HCT116 (cell line): ENCODE measurements at regions not wholly inside any gene's neighbourhood (a gene's known extent, or its start where the extent isn't known, plus 50 kb on each side); places are given as distances from the start of the nearest gene placed in this dataset.

Experiments used
- ATAC-seq: fragments of 200-7000 bp; cut with Tn5 transposase; 2 replicates; pipeline ENCODE4 v1.9.1; 2020; ENCODE audit warnings: mild to moderate bottlenecking, moderate library complexity
- BruUV-seq: library from RNA; stranded (reverse); fragments of 400-500 nt; replicated peaks from 2 replicates; lab custom pipeline; 2021; lab: Mats Ljungman, UMichigan
- CTCF ChIA-PET: fragments of 300-600 bp; sonication (Branson Sonifier 250); formaldehyde crosslinking; loops from one replicate; lab custom pipeline; 2021; ENCODE audit warnings: antibody characterized with exemption; lab: Charles Lee
- POLR2A ChIA-PET: fragments of 300-600, 350-600 bp; sonication (Branson Sonifier 250); formaldehyde crosslinking; loops from one replicate; lab custom pipeline; 2021; ENCODE audit warnings: antibody characterized with exemption; lab: Charles Lee
- RAD21 ChIA-PET, 2 experiments: fragments of 300-600 bp; sonication (Branson Sonifier 250); formaldehyde crosslinking; loops; one replicate each; lab custom pipeline; 2023; ENCODE audit warnings: low total read pairs in 2 of 2; ENCODE audit not compliant: uncharacterized antibody in 2 of 2, unreplicated experiment in 2 of 2, low non-redundant PET in 1 of 2; lab: Charles Lee
- DNase-seq: peaks from one replicate; pipeline ENCODE4 v3.0.0-alpha.2; 2010; ENCODE audit warnings: low read depth, low spot score
- H2AFZ ChIP-seq: fragments of 200-600 bp; shearing (Covaris generic), sonication (generic); 2 replicates; pipeline ENCODE4 v1.6.1; 2017; ENCODE audit warnings: low read depth, mixed run types, mixed read lengths, antibody characterized with exemption, low read length; ENCODE audit not compliant: poor library complexity, severe bottlenecking
- H3K27ac ChIP-seq: 2 replicates; pipeline ENCODE4 v1.5.1; 2012; ENCODE audit warnings: low read depth, low read length
- H3K27me3 ChIP-seq: fragments of 200-600 bp; sonication (generic); 2 replicates; pipeline ENCODE4 v1.6.1; 2016; ENCODE audit warnings: mixed run types, low read length, mixed read lengths; ENCODE audit not compliant: insufficient read depth
- H3K36me3 ChIP-seq, 2 experiments: fragments of 200-500 bp in 1 of 2; fragments of 200-600 bp in 1 of 2; sonication (Bioruptor generic) in 1 of 2; sonication (generic) in 1 of 2; 2 replicates each; pipeline versions ENCODE4 v1.5.1 to v1.6.1; 2014 to 2016; ENCODE audit warnings: low read length in 2 of 2, inconsistent platforms in 1 of 2, mixed read lengths in 1 of 2, mixed run types in 1 of 2; ENCODE audit not compliant: insufficient read depth in 2 of 2, control insufficient read depth in 1 of 2
- H3K4me1 ChIP-seq, 2 experiments: fragments of 200-600 bp in 1 of 2; sonication (generic) in 1 of 2; 2 replicates each; pipeline versions ENCODE4 v1.5.1 to v1.6.1; 2012 to 2017; ENCODE audit warnings: low read length in 2 of 2, inconsistent platforms in 1 of 2, mild to moderate bottlenecking in 1 of 2, mixed read lengths in 1 of 2, mixed run types in 1 of 2, moderate library complexity in 1 of 2; ENCODE audit not compliant: insufficient read depth in 2 of 2, control insufficient read depth in 1 of 2
- H3K4me2 ChIP-seq: fragments of 200-600 bp; sonication (generic); 2 replicates; pipeline ENCODE4 v1.6.1; 2017; ENCODE audit warnings: mixed run types, low read length, mixed read lengths
- H3K4me3 ChIP-seq, 2 experiments: fragments of 200-600 bp in 1 of 2; sonication (generic) in 1 of 2; replicated peaks in 1 of 2; 2 replicates each; pipeline ENCODE4 v1.5.1; 2011 to 2016; ENCODE audit warnings: low read length in 2 of 2, control low read depth in 1 of 2, low read depth in 1 of 2, mild to moderate bottlenecking in 1 of 2, mixed read lengths in 1 of 2, mixed run types in 1 of 2
- H3K79me2 ChIP-seq: fragments of 200-600 bp; sonication (generic); 2 replicates; pipeline ENCODE4 v1.6.1; 2017; ENCODE audit warnings: mild to moderate bottlenecking, mixed run types, low read length, moderate library complexity, mixed read lengths; ENCODE audit not compliant: insufficient read depth
- H3K9ac ChIP-seq: fragments of 200-600 bp; sonication (generic); 2 replicates; pipeline ENCODE4 v1.6.1; 2016; ENCODE audit warnings: low read length, mixed read lengths
- H3K9me2 ChIP-seq: fragments of 200-600 bp; sonication (generic), shearing (Covaris generic); 2 replicates; pipeline ENCODE4 v1.6.1; 2017; ENCODE audit warnings: mixed run types, mild to moderate bottlenecking, moderate library complexity; ENCODE audit not compliant: insufficient read depth
- H3K9me3 ChIP-seq, 2 experiments: fragments of 200-500 bp in 1 of 2; fragments of 200-600 bp in 1 of 2; sonication (Bioruptor generic) in 1 of 2; sonication (generic) in 1 of 2; 2 replicates each; pipeline ENCODE4 v1.6.1; 2014 to 2017; ENCODE audit warnings: low read length in 2 of 2, mixed read lengths in 2 of 2, inconsistent platforms in 1 of 2, low read depth in 1 of 2, mild to moderate bottlenecking in 1 of 2, mixed run types in 1 of 2, moderate library complexity in 1 of 2; ENCODE audit not compliant: control insufficient read depth in 1 of 2, insufficient read depth in 1 of 2
- H4K20me1 ChIP-seq: fragments of 200-600 bp; sonication (generic), shearing (Covaris generic); 2 replicates; pipeline ENCODE4 v1.6.1; 2017; ENCODE audit warnings: mixed run types, mild to moderate bottlenecking, moderate library complexity; ENCODE audit not compliant: insufficient read depth
- ATF3 ChIP-seq: IDR thresholded peaks from 2 replicates; pipeline ENCODE4 v1.6.1; 2012
- CBX3 ChIP-seq: IDR thresholded peaks from 2 replicates; pipeline ENCODE4 v1.6.1; 2012; ENCODE audit warnings: low read depth
- CTCF ChIP-seq, 3 experiments: fragments of 200-600 bp in 1 of 3; sonication (generic) in 1 of 3; IDR thresholded peaks in 2 of 3; conservative IDR thresholded peaks in 1 of 3; 2 replicates each; pipeline ENCODE4 v1.5.1; 2012 to 2017; ENCODE audit warnings: low read depth in 2 of 3, low read length in 2 of 3, antibody characterized with exemption in 1 of 3, borderline replicate concordance in 1 of 3, control low read depth in 1 of 3, mild to moderate bottlenecking in 1 of 3, mixed read lengths in 1 of 3, mixed run types in 1 of 3, moderate library complexity in 1 of 3; ENCODE audit not compliant: insufficient read depth in 1 of 3
- EZH2 ChIP-seq: fragments of 200-600 bp; sonication (generic); IDR thresholded peaks from 2 replicates; pipeline ENCODE4 v1.6.1; 2017; ENCODE audit warnings: antibody characterized with exemption, mixed run types
- EZH2phosphoT487 ChIP-seq: fragments of 200-600 bp; IDR thresholded peaks from 2 replicates; pipeline ENCODE4 v1.6.1; 2018; ENCODE audit warnings: antibody characterized with exemption, borderline replicate concordance
- FOSL1 ChIP-seq: IDR thresholded peaks from 2 replicates; pipeline ENCODE4 v1.6.1; 2012; ENCODE audit warnings: low read depth
- JUND ChIP-seq: IDR thresholded peaks from 2 replicates; pipeline ENCODE4 v1.6.1; 2012
- MAX ChIP-seq: IDR thresholded peaks from 2 replicates; pipeline ENCODE4 v1.6.1; 2012
- POLR2A ChIP-seq: IDR thresholded peaks from 2 replicates; pipeline ENCODE4 v1.7.0; 2011; ENCODE audit warnings: borderline replicate concordance; ENCODE audit not compliant: insufficient read depth, insufficient read length; ENCODE audit errors: extremely low read depth
- POLR2AphosphoS5 ChIP-seq: IDR thresholded peaks from 2 replicates; pipeline ENCODE4 v1.6.1; 2011; ENCODE audit warnings: mild to moderate bottlenecking, low read depth, low read length, moderate library complexity
- RAD21 ChIP-seq: IDR thresholded peaks from 2 replicates; pipeline ENCODE4 v1.6.1; 2012; ENCODE audit warnings: low read depth, mild to moderate bottlenecking
- REST ChIP-seq: IDR thresholded peaks from 2 replicates; pipeline ENCODE4 v1.6.1; 2012; ENCODE audit warnings: low read depth
- SIN3A ChIP-seq: IDR thresholded peaks from 2 replicates; pipeline ENCODE4 v1.6.1; 2012; ENCODE audit warnings: low read depth
- SRF ChIP-seq: IDR thresholded peaks from 2 replicates; pipeline ENCODE4 v1.6.1; 2012; ENCODE audit warnings: low read depth
- TCF7L2 ChIP-seq: IDR thresholded peaks from 2 replicates; pipeline ENCODE4 v1.7.0; 2011; ENCODE audit warnings: borderline replicate concordance, inconsistent platforms; ENCODE audit not compliant: insufficient read depth, insufficient read length; ENCODE audit errors: extremely low read depth
- ZFX ChIP-seq: fragments of 450-650 bp; IDR thresholded peaks from 2 replicates; pipeline ENCODE4 v1.6.1; 2017
- intact Hi-C: fragments of 100-400 bp; cut with micrococcal nuclease; formaldehyde crosslinking; loops from 2 replicates; pipeline ENCODE4 v1.10.0; 2022

- Histone ChIP-seq H3K27me3 (no peaks in the 10 kb centered on the region), H2AFZ (peak overlapping the region; percentile 76), H3K36me3 (no peaks in the 10 kb centered on the region), H3K79me2 (no peaks in the 10 kb centered on the region), H3K4me2 (no peak overlapping the region), H3K9ac (no peak overlapping the region), H3K9me3 (no peaks in the 10 kb centered on the region), H3K4me3 (no peak overlapping the region), H3K27ac (no peak overlapping the region), H4K20me1 (no peaks in the 10 kb centered on the region), H3K4me1 (no peaks in the 10 kb centered on the region), H3K9me2 (no peaks in the 10 kb centered on the region)
- peak; percentile 50 to 74 (median 60); a peak in 5 of 6 replicates for TF ChIP-seq CTCF (IDR thresholded peaks at IDR 0.05 in 2 of 3, conservative IDR thresholded peaks at IDR 0.05 in 1 of 3; ENCODE audit: borderline replicate concordance in 1 of 3, insufficient read depth in 1 of 3, low read depth in 2 of 3, low read length in 2 of 3)
- no peak for TF ChIP-seq POLR2A
- no peak for TF ChIP-seq POLR2AphosphoS5
- TF ChIP-seq RAD21: peak; percentile 80
- DNase-seq (peak; percentile 55), ATAC-seq (peak; percentile 84)
- POLR2A ChIA-PET: no interaction called here
- no TSS peak for BruUV-seq
- CTCF ChIA-PET: interaction anchor here (1.0 to 1.3 kb wide), 3 partner anchors 9 to 115 kb away, joined by 3 read pairs; no protein-coding TSS in a partner anchor
- intact Hi-C loops: loop anchor here (10.0 kb wide), 1 partner anchor 115 kb away; no protein-coding TSS in a partner anchor
- RAD21 ChIA-PET: no interaction called here
These were observed 61.8 kb downstream of the COX7C start for GRCh38 chr5:86679529-86679928.

GRCh38 chr5:86679949-86680348, 62.2 kb downstream of the COX7C start:
- RAD21 ChIA-PET: no interaction called here
- Histone ChIP-seq H3K9me2 (no peaks in the 10 kb centered on the region), H3K27ac (no peak overlapping the region), H3K4me3 (no peak overlapping the region), H3K4me1 (no peaks in the 10 kb centered on the region), H3K9me3 (no peaks in the 10 kb centered on the region), H3K36me3 (no peaks in the 10 kb centered on the region), H3K27me3 (no peaks in the 10 kb centered on the region), H2AFZ (no peak overlapping the region), H3K4me2 (no peak overlapping the region), H3K79me2 (no peaks in the 10 kb centered on the region), H4K20me1 (no peaks in the 10 kb centered on the region), H3K9ac (no peak overlapping the region)
- BruUV-seq: no TSS peak
- POLR2A ChIA-PET: no interaction called here
- CTCF ChIA-PET: interaction anchor here (1.0 kb wide), 1 partner anchor 9 kb away, joined by 3 read pairs; no protein-coding TSS in a partner anchor
- ATAC-seq (no peak), DNase-seq (no peak)
- intact Hi-C loops: loop anchor here (10.0 kb wide), 1 partner anchor 115 kb away; no protein-coding TSS in a partner anchor
- TF ChIP-seq FOSL1: no peak
- no peak for TF ChIP-seq EZH2phosphoT487
- no peak for TF ChIP-seq POLR2AphosphoS5
- TF ChIP-seq MAX: no peak
- no peak for TF ChIP-seq ZFX
- no peak for TF ChIP-seq ATF3
- TF ChIP-seq EZH2: no peak
- TF ChIP-seq TCF7L2: no peak
- TF ChIP-seq SIN3A: no peak
- TF ChIP-seq POLR2A: no peak
- no peak for TF ChIP-seq REST
- TF ChIP-seq JUND: no peak
- TF ChIP-seq RAD21: no peak
- TF ChIP-seq SRF: no peak
- no peak for TF ChIP-seq CBX3
